Type B pancreatic cell (in vitro differentiated cells): ENCODE measurements at regions not wholly inside any gene's neighbourhood (a gene's known extent, or its start where the extent isn't known, plus 50 kb on each side); places are given as distances from the start of the nearest gene placed in this dataset.

Experiments
- DNase-seq: peaks from one replicate; pipeline ENCODE4 v3.0.0; 2021; ENCODE audit warnings: mixed read lengths; ENCODE audit not compliant: unreplicated experiment; ENCODE audit errors: extremely low spot score
- H3K27ac Mint-ChIP-seq: 2 replicates; pipeline ENCODE4 v1.8.0; 2021; ENCODE audit warnings: mild to moderate bottlenecking, mixed read lengths
- H3K27me3 Mint-ChIP-seq: 2 replicates; pipeline ENCODE4 v1.8.0; 2021; ENCODE audit warnings: mixed read lengths
- H3K36me3 Mint-ChIP-seq: 2 replicates; pipeline ENCODE4 v1.8.0; 2021; ENCODE audit warnings: mixed read lengths
- H3K4me1 Mint-ChIP-seq: one replicate; pipeline ENCODE4 v1.8.0; 2021; ENCODE audit warnings: mixed read lengths; ENCODE audit not compliant: unreplicated experiment
- H3K4me3 Mint-ChIP-seq: 2 replicates; pipeline ENCODE4 v1.8.0; 2021; ENCODE audit warnings: mild to moderate bottlenecking, mixed read lengths
- H3K9me3 Mint-ChIP-seq: 2 replicates; pipeline ENCODE4 v1.8.0; 2021; ENCODE audit warnings: mixed read lengths
- CTCF ChIP-seq: fragments of 200-600 bp; sonication (generic); conservative IDR thresholded peaks from 2 replicates; pipeline ENCODE4 v1.5.0; 2021; ENCODE audit warnings: antibody characterized with exemption, mild to moderate bottlenecking

GRCh38 chr22:49247194-49247924, 580.3 kb downstream of the BRD1 start:
- H3K27me3 Mint-ChIP-seq, result peaks cover 12% of the 10 kb centered on the region
- H3K27ac Mint-ChIP-seq, result no peak overlapping the region
- H3K36me3 Mint-ChIP-seq, result no peaks in the 10 kb centered on the region
- H3K9me3 Mint-ChIP-seq, result no peaks in the 10 kb centered on the region
- no peak for TF ChIP-seq CTCF
- H3K4me1 Mint-ChIP-seq, result no peaks in the 10 kb centered on the region
- no peak overlapping the region for H3K4me3 Mint-ChIP-seq
- peak; percentile 24 for DNase-seq

- Mint-ChIP-seq H3K9me3 (no peaks in the 10 kb centered on the region), H3K4me1 (no peaks in the 10 kb centered on the region), H3K27me3 (peaks cover 9% of the 10 kb centered on the region), H3K4me3 (no peak overlapping the region), H3K36me3 (no peaks in the 10 kb centered on the region), H3K27ac (no peak overlapping the region)
- peak; percentile 43 for DNase-seq
- TF ChIP-seq CTCF, result no peak
Measured at GRCh38 chr22:49244466-49245420, 582.9 kb downstream of the BRD1 start.

GRCh38 chr22:49243965-49244364, 583.7 kb downstream of the BRD1 start:
- Mint-ChIP-seq H3K36me3 (no peaks in the 10 kb centered on the region), H3K4me3 (no peak overlapping the region), H3K4me1 (no peaks in the 10 kb centered on the region), H3K27me3 (peaks cover 9% of the 10 kb centered on the region), H3K9me3 (no peaks in the 10 kb centered on the region), H3K27ac (no peak overlapping the region)
- no peak for DNase-seq
- no peak for TF ChIP-seq CTCF

- Mint-ChIP-seq H3K36me3 (no peaks in the 10 kb centered on the region), H3K9me3 (no peaks in the 10 kb centered on the region), H3K27ac (no peak overlapping the region), H3K27me3 (peaks cover 9% of the 10 kb centered on the region), H3K4me1 (no peaks in the 10 kb centered on the region), H3K4me3 (no peak overlapping the region)
- peak; percentile 27 for DNase-seq
- no peak for TF ChIP-seq CTCF
Measured at GRCh38 chr22:49243335-49243734, 584.3 kb downstream of the BRD1 start.

GRCh38 chr22:49242480-49242879, 585.2 kb downstream of the BRD1 start:
- peaks cover 9% of the 10 kb centered on the region for H3K27me3 Mint-ChIP-seq

More at GRCh38 chr22:49242480-49242879, 585.2 kb downstream of the BRD1 start:
- H3K4me1 Mint-ChIP-seq, result no peaks in the 10 kb centered on the region
- H3K4me3 Mint-ChIP-seq, result no peak overlapping the region
- no peak for TF ChIP-seq CTCF
- no peaks in the 10 kb centered on the region for H3K36me3 Mint-ChIP-seq
- DNase-seq, result no peak
- no peaks in the 10 kb centered on the region for H3K9me3 Mint-ChIP-seq
- H3K27ac Mint-ChIP-seq, result no peak overlapping the region
